Erythroblast (primary cell): ENCODE measurements at regions not wholly inside any gene's neighbourhood (a gene's known extent, or its start where the extent isn't known, plus 50 kb on each side); places are given as distances from the start of the nearest gene placed in this dataset.

ENCODE experiments used
- GATA1 ChIP-seq: IDR thresholded peaks from 2 replicates; pipeline ENCODE4 v1.6.1; 2011; ENCODE audit warnings: low read depth, mild to moderate bottlenecking, control low read depth, low read length, moderate library complexity
- POLR2A ChIP-seq: IDR thresholded peaks from 2 replicates; pipeline ENCODE4 v1.6.1; 2011; ENCODE audit warnings: mild to moderate bottlenecking, low read length

DNA sequence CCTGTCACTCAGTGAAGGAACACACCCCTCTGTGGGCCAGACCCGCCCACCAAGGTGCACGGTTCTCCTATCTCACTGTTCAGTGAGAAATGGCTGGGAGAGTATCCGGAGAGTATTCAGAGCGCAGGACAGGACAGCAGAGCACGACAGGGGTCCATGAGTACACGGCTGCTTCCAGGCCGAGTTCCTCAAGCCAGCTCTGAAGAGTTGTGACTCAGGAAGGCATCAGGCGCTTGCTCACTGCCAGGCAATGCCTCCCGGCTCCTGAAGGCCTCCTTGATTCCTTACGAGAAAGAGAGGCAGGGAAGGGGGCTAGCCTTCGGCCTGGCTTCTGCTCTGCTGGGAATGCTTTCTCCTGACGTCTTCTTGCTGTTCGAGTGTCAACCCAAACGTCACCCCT lies 132.1 kb upstream of the PPP1R26 start:
- TF ChIP-seq POLR2A = no peak
- TF ChIP-seq GATA1 = no peak
